Glomerular visceral epithelial cell (primary cell): ENCODE measurements at regions not wholly inside any gene's neighbourhood (a gene's known extent, or its start where the extent isn't known, plus 50 kb on each side); places are given as distances from the start of the nearest gene placed in this dataset.

Source experiments
- DNase-seq: peaks from one replicate; pipeline ENCODE4 v3.0.0-alpha.2; 2016; ENCODE audit errors: extremely low spot score

DNA sequence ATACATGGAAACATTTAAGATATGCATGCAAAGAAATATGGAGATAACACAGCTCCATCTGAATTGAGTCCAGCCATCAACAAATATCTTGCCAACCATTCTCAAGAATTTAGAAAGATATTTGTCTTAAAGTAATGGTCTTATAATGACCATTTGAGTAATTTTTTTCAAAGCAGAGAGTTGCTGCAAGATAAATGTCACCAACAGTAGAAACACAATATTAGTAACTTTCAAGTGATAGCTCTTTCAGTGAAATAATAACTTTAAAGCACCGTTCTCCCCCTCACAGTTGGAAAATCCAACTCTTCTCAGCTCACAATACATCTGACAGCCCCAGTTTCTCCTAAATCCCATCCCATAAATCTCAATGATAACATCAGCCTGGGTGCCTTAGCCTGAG is 481.0 kb upstream of the ADAMTS5 start:
- no peak for DNase-seq

DNA sequence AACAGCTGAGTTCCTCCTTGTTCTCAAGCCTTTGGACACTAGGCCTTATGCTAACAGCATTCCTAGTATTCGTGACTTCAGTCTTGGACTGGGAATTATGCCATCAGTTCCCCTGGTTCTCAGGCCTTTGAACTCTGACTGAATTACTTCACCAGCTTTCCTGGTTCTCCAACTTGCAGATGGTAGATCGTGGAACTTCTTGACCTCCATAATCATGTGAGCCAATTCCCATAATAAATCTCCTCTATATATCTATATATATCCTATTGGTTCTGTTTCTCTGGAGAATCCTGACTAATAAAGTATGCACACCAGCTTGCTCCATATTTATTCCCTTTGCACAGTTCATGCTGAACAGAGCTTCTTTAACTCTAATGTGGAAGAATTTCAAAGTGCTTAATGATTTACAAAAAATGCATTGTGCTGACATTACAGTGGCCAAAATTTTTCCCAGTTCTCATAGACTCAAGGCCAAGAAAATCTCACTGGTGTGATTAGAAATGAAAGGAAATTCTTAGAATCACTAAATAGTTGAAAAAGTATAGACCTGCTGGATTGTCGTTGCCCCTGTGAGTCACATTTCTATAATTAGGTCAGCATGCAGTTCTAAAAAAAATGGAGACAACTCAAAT is 462.9 kb upstream of the ADAMTS5 start:
- peak; percentile 57 for DNase-seq

DNA sequence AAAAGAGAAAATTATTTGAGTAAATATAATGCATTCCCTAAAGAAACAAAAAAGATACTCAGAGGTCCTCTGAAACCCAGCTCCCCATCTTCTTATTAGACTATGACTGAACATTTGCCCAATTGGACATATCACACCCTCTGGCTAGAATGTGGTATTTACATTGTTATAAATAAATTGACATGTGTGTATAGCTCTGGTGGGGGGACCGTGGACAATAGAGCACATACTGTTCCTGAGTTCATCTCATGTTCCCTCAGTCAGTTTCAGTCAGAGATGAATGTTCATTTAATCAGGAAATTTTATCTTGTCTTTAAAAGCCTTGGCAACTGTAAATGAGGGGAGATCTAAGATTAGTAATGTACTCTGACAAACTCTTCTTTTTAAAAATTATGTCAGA is 459.3 kb upstream of the ADAMTS5 start:
- peak; percentile 13 for DNase-seq

DNA sequence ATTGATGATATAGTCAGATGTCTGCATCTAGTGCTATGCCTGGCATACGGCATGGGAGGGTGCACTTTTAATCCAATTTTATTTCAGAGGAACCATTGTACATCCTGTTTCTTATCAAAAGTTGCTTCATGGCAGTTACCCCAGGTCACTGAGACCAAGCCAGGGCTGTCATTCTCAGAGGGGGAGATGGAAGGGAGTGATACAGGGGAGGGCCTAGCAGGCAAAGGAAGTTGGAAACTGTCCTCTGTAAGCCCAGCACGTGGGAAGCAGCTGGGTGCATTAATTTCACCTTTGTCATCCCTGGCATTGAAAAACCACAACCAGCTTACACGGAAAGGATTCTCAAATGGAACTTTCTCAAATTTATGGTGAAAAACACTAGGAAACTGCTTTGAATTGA is 458.7 kb upstream of the ADAMTS5 start:
- DNase-seq: peak; percentile 90

DNA sequence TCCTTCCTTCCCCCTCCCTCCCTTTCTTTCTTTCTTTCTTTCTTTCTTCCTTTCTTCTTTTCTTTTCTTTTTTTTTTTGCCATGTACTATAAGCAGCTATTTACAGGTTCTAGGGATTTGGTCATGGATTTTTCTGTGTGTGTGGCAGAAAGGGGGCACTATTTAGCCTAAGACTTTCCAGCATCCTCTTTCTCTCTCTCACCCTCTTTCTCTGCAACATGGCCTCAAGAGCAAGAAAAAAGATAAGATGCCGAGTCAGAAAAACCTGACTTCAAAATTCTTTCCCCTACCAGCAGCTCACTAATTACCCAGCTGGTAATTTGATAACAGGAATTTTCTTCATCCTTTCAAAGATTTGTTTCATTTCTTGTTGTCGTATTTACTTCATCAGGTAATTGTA is 458.3 kb upstream of the ADAMTS5 start:
- DNase-seq: peak; percentile 42

DNA sequence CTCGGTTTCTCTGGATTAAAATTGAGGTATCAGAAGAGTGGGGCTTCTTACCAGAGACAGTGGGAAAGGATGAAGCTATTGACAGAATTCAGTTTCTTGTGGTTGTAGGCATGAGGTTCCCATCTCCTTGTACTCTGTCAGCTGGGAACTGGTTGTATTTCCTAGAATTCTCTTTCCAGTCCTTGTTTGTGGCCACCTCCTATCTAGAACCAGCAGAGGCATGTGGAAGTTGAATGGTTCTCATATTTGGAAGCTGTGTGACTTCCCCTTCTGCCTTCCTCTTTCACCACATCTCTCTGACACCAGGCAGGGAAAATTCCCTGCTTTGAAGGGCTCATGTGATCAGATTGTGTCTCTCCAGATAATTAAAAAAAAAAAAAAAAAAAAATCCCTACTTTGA is 457.7 kb upstream of the ADAMTS5 start:
- DNase-seq: peak; percentile 66

DNA sequence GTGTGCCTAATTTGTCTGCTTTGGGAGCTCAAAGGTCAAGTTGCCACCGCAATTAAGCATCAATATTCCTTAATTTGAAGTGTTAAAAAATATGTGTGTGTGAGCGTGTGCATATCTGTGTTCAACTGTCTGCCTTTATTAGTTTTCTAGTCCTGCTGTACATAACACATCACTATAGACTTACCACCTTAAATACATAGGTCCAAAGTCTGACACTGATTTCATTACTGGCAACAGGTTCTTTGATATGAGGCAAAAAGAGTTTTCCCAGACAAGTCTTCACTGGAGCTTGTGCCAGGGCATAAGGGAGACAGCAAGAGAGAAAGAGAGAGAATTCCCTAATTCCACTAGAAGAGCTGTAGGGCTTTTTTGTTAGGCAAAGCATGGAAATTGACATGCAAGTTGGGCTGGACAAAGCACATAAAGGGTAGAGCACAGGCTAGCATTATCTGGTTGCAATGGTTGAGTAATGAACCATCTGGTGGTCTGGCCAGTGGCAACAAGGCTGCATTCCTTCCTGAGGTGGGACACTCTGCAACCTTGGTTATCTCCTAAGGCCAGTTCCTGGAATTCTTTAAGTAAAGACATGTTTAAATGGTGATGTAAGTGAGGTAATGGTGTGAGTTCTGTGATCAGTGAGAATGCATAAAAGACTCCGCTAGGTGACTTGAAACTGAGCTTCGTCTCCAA is 457.2 kb upstream of the ADAMTS5 start:
- DNase-seq: peak; percentile 97

DNA sequence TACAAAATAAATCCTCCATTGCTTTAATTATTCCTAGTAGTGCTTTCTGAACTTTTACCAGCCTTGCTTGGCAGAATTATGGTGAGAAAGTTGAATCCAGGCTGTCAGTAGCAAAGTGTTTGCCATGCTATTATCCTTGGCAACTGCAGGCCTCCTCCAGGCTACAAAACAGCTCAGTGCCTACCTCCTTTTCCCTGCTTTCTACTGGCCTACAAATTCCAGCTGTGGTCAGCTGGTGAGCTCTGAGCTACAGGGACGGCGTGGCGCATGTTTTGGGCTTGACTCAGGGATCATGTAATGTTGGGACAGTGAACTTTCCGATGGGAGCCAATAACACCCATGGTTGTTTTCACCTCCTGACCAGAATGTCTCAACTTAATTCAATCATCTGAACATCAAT is 456.1 kb upstream of the ADAMTS5 start:
- peak; percentile 97 for DNase-seq

DNA sequence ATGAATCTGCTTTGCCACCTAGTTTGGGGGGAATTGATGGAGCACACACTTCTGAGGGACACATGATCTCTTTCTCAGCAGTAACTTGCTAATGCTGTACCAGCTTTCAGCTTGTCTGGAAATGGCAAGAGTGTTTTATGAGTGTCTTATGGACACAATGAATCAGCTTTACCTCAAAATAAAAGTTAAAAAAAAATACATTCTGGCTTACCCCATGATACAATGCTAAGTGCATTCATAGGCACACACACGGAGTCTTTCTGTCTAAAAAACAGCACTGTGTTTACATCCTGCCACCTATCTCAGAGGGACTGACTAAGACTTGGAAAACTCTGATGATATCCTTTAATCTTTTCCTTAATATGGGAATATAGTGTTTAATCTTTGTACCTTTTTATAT is 455.5 kb upstream of the ADAMTS5 start:
- peak; percentile 32 for DNase-seq

DNA sequence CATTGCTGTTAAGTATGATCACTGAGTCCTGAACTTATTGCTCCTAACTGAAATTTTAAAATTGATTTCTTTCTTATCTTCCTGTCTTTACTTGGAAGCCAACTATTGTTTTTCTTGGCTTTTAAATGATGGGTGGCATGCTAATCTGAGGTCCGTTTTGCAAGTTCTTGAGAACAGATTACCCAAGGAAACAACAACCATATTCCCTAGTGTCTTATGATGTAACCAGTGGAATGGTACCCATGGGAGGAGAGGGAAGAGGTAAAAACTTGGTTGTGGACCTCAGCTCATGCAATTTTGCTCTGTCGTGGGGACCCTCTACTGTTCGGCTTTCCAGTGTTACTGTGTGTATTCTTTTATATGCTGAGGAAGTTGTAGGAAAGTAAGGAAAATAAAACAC is 454.8 kb upstream of the ADAMTS5 start:
- no peak for DNase-seq

DNA sequence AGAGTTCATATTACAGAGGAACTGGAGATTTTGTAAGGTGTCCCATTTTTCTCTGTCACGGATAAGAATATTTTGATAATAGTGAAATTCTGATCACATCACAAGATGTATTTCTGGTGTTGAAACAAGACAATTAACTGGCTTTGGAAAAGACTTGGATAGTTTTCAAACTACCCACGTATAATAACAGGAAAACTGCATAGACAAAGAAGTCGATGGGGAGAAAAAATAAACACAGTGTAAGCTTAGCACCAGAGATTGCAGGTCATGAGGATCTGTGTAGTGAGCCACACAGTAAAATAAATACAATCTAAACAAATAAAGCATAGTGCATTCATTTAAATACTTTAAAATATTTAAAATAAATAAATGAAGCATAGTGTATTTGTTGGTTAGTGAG is 452.3 kb upstream of the ADAMTS5 start:
- no peak for DNase-seq

DNA sequence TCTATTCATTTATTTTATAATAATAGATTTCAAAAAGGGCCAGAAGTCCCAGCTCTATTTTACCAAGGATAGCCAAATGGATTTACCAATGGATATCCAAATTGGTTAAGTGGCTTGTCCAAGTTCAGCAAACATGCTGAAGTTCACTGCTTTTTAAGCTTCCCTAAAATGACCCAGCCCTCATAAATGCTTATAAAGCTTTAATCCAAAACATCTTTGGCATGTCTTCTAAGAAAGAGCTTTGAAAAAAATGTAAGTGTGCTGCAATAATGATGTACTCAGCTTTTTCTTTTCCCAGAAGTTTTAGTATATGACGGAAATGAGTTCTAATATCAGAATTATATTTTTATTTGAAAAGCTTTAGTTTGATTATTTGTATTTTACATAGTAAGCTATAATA is 451.5 kb upstream of the ADAMTS5 start:
- DNase-seq: no peak

DNA sequence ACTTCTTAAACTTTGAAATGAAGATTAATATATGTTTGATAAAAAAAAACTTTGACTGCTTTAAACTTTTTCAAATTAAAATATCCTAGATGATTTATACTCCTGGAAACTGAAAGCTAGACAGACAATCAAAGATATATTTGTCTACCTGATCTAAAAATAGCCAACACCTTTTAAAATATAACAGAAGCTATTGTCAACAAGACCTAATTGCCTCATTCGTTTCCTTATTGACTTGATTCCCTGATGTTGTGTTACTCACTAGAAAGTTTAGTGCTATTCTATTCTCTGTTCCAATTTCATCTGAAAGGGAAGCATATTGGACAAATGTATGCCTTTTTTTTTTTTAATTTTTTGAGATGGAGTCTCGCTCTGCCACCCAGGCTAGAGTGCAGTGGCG is 445.6 kb upstream of the ADAMTS5 start:
- DNase-seq: no peak

DNA sequence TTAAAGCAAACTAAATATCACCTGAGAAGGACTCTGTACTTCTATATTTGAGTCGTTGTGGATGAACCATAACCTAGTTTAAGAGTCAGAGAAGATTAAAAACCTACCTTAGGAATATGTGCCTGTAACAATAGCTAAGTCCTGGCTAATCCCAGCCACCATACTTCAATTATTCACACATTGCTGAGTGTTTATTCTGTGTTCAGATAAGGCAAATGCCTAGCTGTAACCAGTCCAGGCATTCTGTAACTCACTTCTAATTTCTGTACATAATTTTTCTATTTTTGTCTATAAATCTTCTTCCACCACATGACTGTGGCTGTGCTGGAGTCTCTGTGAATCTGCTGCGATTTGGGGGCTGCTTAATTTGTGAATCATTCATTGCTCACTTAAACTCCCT is 441.9 kb upstream of the ADAMTS5 start:
- no peak for DNase-seq

DNA sequence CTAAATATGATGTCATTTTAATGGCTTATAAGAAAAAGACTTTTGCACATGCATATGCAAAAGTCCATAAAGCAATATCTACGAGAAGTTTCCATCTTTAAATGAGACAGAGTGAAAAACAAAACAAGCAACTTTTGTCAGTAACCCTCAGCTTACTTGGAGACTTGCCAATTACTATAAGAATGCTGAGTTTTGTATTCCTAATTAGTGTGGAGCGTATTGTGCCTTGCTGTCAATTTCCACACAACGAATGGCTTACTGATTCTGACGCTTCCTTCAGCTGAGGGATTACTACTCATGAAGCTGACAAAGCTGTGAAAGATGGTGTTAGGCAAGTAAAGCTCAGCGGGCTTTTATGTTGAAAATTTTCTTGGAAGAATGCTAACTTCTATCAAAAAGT is 440.4 kb upstream of the ADAMTS5 start:
- no peak for DNase-seq

DNA sequence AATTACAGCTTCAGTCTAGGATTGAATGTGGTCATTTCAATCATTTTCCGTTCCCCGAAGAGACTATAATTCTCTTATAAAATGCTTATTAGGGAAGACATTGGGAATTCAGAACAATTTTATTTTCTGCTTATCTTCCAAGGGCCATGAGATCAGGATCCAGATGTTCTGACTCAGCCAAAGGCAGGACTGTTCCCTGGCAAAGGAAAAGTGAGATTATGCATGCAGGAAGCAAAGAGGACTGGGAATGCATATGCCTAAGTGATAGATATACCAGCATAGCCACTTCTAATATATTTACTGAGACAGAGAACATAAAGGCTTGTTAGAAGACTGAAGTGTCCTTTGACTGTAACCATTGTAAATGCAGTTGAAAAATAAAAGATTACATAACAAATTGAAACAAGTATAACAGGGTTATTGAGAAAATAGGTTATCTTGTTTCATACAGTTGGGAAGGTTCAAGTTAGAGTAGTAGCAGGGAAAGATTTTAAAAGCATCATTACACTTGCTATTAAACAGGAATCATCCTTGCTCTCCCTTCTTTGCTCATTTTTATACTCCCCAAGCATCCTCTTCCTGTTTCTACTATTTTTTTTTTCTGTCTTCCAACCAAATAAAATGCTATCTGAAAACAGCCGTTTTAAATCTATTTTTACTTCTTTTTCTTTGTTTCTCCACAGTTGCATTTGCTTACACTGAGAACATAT is 439.6 kb upstream of the ADAMTS5 start:
- DNase-seq: no peak

DNA sequence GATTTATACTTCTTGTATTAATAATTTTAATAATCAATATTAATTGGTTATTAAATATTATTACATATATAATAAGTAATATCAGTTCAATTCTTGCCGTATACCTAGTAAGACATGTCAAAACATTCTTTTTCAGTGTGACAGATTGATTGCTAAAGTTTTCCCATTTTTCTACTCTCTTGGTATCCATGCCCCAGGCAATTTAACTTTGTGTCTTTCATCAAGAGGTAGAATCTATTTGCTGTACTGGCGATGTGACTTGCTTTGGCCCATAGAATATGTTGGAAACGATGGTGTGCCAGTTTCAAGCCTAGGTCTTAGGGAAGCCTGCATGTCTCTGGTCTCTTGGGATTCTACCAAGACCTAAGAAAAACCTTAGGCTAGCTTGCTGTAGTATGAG is 436.1 kb upstream of the ADAMTS5 start:
- no peak for DNase-seq

DNA sequence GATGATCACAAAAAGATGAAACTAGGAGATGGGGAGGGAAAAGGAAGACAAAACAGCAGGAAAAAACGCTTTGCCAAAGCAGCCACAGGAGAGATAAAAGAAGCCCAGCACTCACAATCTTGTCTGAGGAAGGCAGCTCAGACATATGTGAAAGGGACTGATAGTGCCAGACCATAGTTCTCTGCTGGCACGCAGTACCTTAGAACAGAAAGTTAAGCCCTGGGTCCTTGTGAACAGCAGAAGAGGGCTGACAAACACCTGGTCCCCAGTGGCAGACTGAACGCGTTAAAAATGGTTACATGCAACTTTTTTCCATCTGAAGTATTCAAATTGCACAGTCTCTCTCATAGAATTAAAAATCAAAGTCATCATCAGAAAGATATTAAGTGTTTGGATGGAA is 433.2 kb upstream of the ADAMTS5 start:
- DNase-seq: no peak

DNA sequence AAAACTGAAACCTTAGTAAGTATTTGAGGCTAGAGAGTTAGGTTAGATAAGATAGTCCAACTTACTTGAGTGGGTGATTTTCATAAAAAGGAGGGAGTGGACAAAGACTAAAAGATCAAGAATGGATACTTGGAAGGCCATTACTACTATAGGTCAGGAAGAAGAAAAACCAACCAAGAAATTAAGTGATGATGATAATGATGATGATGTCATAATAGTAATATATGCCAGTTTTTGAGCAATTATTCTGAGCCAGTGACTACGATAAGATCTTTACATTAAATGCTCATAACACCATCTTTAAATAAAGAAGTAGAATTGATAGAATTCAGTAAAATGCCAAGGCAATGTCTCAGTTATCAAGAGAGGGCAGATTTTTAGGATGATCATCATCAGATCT is 430.7 kb upstream of the ADAMTS5 start:
- no peak for DNase-seq

DNA sequence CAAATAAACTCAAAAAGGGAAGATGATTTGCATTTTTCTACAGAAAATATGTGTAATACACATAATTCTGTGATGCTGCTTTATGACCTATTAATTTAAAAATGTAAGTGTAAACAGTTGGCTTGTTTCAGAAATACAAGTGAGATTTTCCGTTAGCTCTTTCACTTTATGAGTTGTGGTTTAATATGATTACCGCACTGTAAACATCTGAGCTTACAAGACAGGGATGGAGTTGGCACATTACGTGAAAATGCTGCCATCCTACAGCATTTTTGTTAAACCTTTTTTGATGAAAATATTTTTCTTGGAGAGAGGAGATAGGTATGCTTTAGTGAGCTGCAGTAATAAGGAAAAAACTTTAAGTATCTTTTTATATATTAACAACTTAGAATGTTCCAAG is 426.8 kb upstream of the ADAMTS5 start:
- no peak for DNase-seq

DNA sequence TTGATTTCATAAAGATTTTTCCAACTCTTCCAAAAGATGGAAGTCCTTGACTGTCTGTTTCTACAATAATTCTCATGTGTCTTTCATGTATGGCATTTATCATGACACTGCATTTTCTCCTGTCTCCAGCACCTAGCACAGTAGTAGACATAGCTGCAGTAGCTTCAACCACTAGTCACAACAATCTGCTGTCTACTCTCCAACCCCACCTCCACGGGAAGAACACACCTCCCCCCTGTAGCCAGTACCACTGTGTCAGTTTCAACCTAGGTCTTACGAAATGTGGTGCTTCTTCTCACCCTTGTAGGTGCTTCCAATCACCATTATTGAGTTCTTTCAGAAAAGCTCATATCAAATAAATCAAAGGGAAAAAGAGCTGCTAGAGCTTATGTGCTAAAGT is 425.1 kb upstream of the ADAMTS5 start:
- DNase-seq: no peak

DNA sequence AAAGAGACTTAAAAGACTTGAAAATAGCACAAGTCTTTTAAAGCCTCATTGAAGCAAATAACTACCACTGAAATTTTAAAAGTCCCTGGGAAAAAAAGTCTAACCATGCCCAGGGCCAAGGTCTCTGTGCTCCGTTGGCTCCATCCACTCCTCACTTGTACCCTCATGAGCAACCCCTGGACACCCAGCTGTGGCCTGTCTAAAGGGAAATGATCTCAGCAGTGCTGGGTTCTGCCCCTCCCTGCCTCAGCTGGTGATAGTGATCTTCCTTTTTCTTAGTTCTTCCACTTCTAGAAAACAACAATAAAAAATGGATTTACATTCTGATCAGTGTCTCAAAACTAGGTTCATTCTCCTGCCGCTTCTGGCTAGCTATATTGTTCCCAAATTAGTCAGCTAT is 423.5 kb upstream of the ADAMTS5 start:
- DNase-seq: no peak

DNA sequence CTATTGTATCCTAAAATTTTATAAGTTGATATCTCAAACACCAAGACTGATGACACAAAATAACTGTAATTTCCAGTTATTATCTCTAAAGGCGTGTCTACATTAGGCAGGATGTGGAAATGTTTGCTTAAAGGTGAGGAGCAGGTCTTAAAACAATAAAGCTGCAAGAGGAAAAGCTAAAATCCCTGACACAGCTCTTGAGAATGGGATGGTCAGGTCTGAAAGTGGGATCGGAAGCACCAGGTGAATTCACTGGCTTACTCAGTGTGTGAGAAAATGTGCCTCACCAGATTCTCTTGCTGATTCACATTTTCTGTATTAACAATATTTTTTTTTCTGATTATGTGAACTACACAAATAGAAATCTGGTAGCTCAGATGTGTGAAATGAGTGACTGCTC is 421.9 kb upstream of the ADAMTS5 start:
- no peak for DNase-seq
